ENCODE measurements at regions not wholly inside any gene's neighbourhood (a gene's known extent, or its start where the extent isn't known, plus 50 kb on each side); places are given as distances from the start of the nearest gene placed in this dataset.
"Not testable (repeated sequence)": the region's sequence is repeated elsewhere in the genome, so short reads cannot be mapped to it uniquely, and the experiment has no call there.

GRCh38 chr14:40269436-40269835 lies 837.2 kb upstream of the FBXO33 start:
- DNase-seq (ENCODE audit: low read depth in 2 of 2): no peak

GRCh38 chr14:40268236-40268635 lies 836.0 kb upstream of the FBXO33 start:
- DNase-seq (ENCODE audit: low read depth in 2 of 2): no peak

- DNase-seq (ENCODE audit: low read depth in 2 of 2): no peak
Measured at GRCh38 chr14:40265096-40265495, 832.9 kb upstream of the FBXO33 start.

- DNase-seq (ENCODE audit: low read depth in 2 of 2): no peak
Measured at GRCh38 chr14:40252817-40253447, 820.7 kb upstream of the FBXO33 start.

GRCh38 chr14:40248671-40249070 lies 816.4 kb upstream of the FBXO33 start:
- DNase-seq (ENCODE audit: low read depth in 2 of 2): no peak

- no peak for DNase-seq (ENCODE audit: low read depth in 2 of 2)
Measured at GRCh38 chr14:40240245-40240859, 808.1 kb upstream of the FBXO33 start.

GRCh38 chr14:40232302-40232701 lies 800.1 kb upstream of the FBXO33 start:
- no peak for DNase-seq (ENCODE audit: low read depth in 2 of 2)

GRCh38 chr14:40229676-40230075 lies 797.4 kb upstream of the FBXO33 start:
- DNase-seq (ENCODE audit: low read depth in 2 of 2): no peak

- DNase-seq (ENCODE audit: low read depth in 2 of 2): no peak
Measured at GRCh38 chr14:40222996-40223395, 790.8 kb upstream of the FBXO33 start.

- DNase-seq (ENCODE audit: low read depth in 2 of 2): no peak
Measured at GRCh38 chr14:40221428-40221827, 789.2 kb upstream of the FBXO33 start.

- DNase-seq (ENCODE audit: low read depth in 2 of 2): no peak
Measured at GRCh38 chr14:40219032-40219431, 786.8 kb upstream of the FBXO33 start.

GRCh38 chr14:40218282-40218941 lies 786.2 kb upstream of the FBXO33 start:
- no peak for DNase-seq (ENCODE audit: low read depth in 2 of 2)

GRCh38 chr14:40216976-40217375 lies 784.7 kb upstream of the FBXO33 start:
- no peak for DNase-seq (ENCODE audit: low read depth in 2 of 2)

GRCh38 chr14:40216408-40216807 lies 784.2 kb upstream of the FBXO33 start:
- not testable (repeated sequence) for DNase-seq (ENCODE audit: low read depth in 2 of 2)

GRCh38 chr14:40213701-40214100 lies 781.5 kb upstream of the FBXO33 start:
- no peak for DNase-seq (ENCODE audit: low read depth in 2 of 2)

GRCh38 chr14:40204441-40205175 lies 772.4 kb upstream of the FBXO33 start:
- no peak for DNase-seq (ENCODE audit: low read depth in 2 of 2)

GRCh38 chr14:40199101-40199500 lies 766.9 kb upstream of the FBXO33 start:
- no peak for DNase-seq (ENCODE audit: low read depth in 2 of 2)

- DNase-seq (ENCODE audit: low read depth in 2 of 2): no peak
Measured at GRCh38 chr14:40197344-40197743, 765.1 kb upstream of the FBXO33 start.

GRCh38 chr14:40188006-40188405 lies 755.8 kb upstream of the FBXO33 start:
- no peak for DNase-seq (ENCODE audit: low read depth in 2 of 2)

- no peak for DNase-seq (ENCODE audit: low read depth in 2 of 2)
Measured at GRCh38 chr14:40164083-40164482, 731.9 kb upstream of the FBXO33 start.

- DNase-seq (ENCODE audit: low read depth in 2 of 2): no peak
Measured at GRCh38 chr14:40139657-40140056, 707.4 kb upstream of the FBXO33 start.

- no peak for DNase-seq (ENCODE audit: low read depth in 2 of 2)
Measured at GRCh38 chr14:40133463-40133862, 701.2 kb upstream of the FBXO33 start.

- no peak for DNase-seq (ENCODE audit: low read depth in 2 of 2)
Measured at GRCh38 chr14:40129159-40129558, 696.9 kb upstream of the FBXO33 start.
